ENCODE measurements at regions not wholly inside any gene's neighbourhood (a gene's known extent, or its start where the extent isn't known, plus 50 kb on each side); places are given as distances from the start of the nearest gene placed in this dataset.

GRCh38 chr10:43976292-43976691 is 327.6 kb upstream of the ZNF32 start:
- TF ChIP-seq POLR2A (IDR thresholded peaks at IDR 0.05) (no peak), CTCF (IDR thresholded peaks at IDR 0.05) (no peak)
